Endothelial cell of hepatic sinusoid (primary cell): ENCODE measurements at regions not wholly inside any gene's neighbourhood (a gene's known extent, or its start where the extent isn't known, plus 50 kb on each side); places are given as distances from the start of the nearest gene placed in this dataset.

Source experiments
- in situ Hi-C: cut with HindIII; loops from 2 replicates; pipeline ENCODE4 v1.10.0; 2017; ENCODE audit warnings: low sequenced_read_pairs

DNA sequence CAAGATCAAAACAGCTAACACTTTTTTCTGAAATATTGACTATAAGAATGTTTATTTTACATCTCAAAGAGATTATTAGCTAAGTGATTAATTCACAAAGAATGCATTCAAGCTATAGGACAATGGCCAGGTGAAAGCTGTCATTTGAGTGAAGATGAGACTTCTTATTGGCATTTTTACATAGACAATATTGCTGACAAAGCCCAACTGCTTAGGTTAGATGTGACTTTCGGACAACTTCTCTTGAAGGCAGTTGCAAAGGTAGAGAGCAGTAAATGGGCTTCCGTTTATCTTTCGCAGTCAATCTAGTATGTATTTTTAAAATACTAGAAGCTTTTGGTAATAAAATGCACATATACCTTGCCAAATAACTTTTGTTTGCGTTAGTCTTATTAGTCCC lies 1041.3 kb downstream of the AMY1C start:
- in situ Hi-C loops, result no loop called here

- in situ Hi-C loops, result no loop called here
These were observed 1044.3 kb downstream of the AMY1C start for GRCh38 chr1:104794035-104794434.

GRCh38 chr1:104795931-104796330 lies 1046.2 kb downstream of the AMY1C start:
- in situ Hi-C loops, result no loop called here

- in situ Hi-C loops, result no loop called here
These were observed 1048.3 kb downstream of the AMY1C start for GRCh38 chr1:104797982-104798381.

GRCh38 chr1:104801344-104801743 lies 1051.6 kb downstream of the AMY1C start:
- in situ Hi-C loops, result no loop called here

DNA sequence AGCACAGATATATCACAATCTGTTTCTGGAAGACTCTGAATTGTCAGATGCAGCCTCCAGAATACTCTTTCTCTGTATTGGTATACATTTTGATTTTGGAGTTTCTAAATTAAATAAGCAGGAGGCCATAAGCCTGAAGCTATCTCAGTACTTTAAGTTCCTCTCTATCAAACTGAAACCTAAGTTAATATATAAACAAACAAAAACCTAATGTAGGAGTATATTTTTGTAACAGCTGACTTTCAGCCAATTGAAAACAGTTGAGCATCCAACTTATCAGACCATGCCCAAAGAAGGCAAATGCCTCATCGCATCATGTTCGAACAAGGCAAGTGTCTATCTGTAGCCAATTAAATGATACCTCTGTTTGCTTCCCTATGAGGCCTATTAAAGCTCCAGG lies 1054.4 kb downstream of the AMY1C start:
- in situ Hi-C loops, result no loop called here

- in situ Hi-C loops, result no loop called here
These were observed 1057.9 kb downstream of the AMY1C start for GRCh38 chr1:104807590-104807989.

- in situ Hi-C loops, result no loop called here
These were observed 1075.7 kb downstream of the AMY1C start for GRCh38 chr1:104825401-104825800.

DNA sequence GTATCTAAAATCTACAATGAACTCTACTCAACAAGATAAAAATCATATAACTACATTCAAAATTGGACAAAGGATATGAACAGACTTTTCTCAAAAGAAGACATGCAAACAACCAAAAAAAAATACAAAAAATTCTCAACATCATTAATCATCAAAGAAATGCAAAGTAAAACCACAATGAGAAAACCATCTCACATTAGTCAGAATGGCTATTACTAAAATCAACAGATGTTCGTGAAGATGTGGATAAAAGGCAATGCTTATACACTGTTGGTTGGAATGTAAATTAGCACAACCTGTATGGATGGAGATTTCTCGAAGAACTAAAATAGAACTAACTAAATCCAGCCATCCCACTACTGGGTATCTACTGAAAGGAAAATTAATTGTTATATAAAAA lies 1080.8 kb downstream of the AMY1C start:
- in situ Hi-C loops, result no loop called here

GRCh38 chr1:104852151-104852550 lies 1102.5 kb downstream of the AMY1C start:
- in situ Hi-C loops, result no loop called here

GRCh38 chr1:104853276-104853675 lies 1103.6 kb downstream of the AMY1C start:
- in situ Hi-C loops, result no loop called here

GRCh38 chr1:104854529-104854928 lies 1104.8 kb downstream of the AMY1C start:
- in situ Hi-C loops, result no loop called here

DNA sequence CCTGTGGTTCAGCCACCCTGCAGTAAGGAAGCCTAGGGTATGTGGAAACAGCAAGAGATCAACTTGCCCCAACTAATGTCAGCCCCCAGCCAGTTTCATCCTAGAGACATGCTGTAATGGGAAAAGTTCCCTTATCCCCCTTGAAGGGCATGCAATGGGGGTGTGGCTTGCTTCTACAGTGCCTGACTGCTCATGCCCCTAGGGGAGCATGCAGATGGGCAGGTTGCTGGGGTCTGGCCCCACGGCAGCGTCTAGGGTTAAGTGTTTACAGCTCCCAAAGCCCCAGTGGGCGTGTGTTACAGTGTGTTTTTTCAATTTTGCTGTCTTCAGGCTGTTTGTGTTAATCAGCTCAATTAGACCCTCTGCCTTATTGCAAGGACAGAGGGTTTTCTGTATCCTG lies 1105.9 kb downstream of the AMY1C start:
- in situ Hi-C loops, result no loop called here

GRCh38 chr1:104856091-104856490 lies 1106.4 kb downstream of the AMY1C start:
- in situ Hi-C loops, result no loop called here

- in situ Hi-C loops, result no loop called here
These were observed 1106.8 kb downstream of the AMY1C start for GRCh38 chr1:104856518-104856917.

DNA sequence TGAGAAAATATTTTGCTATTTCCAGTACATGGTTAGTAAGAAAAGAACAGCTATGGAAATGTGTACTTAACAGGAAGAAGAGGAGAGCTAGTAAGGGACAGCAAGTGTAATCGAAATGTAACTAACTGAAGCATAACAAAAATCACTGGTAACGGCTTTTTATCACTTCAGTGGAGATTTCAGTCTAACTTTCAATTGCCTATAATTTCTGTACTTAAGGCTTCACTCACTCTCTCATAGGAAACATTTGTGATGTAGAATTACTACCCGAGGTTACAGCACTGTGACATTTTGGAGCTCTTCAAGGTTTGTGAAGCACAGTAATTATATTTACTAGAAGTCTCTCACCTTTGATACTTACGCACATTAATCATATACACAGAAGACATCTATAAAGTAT lies 1119.1 kb downstream of the AMY1C start:
- in situ Hi-C loops, result no loop called here

- in situ Hi-C loops, result no loop called here
These were observed 1124.3 kb downstream of the AMY1C start for GRCh38 chr1:104874044-104874443.

- in situ Hi-C loops, result no loop called here
These were observed 1128.7 kb downstream of the AMY1C start for GRCh38 chr1:104878203-104878909.

DNA sequence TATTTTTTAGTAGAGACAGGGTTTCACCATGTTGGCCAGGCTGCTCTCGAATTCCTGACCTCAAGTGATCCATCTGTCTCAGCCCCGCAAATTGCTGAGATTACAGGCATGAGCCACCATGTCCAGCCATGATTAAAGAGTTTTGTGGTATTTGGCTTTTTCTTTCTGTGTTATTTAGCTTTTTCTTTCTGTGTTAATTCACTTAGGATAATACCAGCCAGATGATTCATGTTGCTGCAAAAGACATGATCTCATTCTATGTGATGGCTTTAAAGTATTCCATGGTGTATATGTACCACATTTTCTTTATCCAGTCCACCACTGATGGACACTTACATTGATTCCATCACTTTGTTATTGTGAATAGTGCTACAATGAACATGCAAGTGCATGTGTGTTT lies 1135.2 kb downstream of the AMY1C start:
- in situ Hi-C loops, result no loop called here

DNA sequence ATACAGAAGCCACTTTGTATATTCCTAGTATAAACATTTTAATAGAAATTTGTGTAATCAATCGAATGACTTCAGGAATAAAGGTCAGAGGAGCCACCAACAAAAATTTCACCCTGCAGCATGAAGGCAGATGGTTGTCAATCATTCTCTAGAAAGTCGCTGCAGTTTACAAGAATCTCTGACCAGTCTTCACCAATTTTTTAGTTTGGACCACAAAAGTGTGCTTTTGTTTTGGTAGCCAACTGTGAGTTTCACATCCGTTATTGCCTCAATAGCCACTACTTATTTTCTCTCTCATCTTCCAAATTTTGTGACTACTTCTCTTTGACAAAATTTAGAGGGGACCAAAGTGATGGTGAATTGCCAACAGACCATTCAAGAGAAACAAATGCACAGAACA lies 1155.6 kb downstream of the AMY1C start:
- in situ Hi-C loops, result no loop called here

- in situ Hi-C loops, result no loop called here
These were observed 1156.4 kb downstream of the AMY1C start for GRCh38 chr1:104906141-104906540.

DNA sequence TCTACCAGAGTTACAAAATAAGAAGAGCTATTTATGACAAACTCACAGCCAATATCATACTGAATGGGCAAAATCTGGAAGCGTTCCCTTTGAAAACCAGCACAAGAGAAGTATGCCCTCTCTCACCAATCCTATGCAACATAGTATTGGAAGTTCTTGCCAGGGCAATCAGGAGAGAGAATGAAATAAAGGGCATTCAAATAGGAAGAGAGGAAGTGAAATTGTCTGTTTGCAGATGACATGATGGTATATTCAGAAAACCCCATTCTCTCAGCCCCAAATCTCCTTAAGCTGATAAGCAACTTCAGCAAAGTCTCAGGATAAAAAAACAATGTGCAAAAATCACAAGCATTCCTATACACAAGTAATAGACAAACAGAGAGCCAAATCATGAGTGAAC lies 1169.5 kb downstream of the AMY1C start:
- in situ Hi-C loops, result no loop called here

- in situ Hi-C loops, result no loop called here
These were observed 1171.8 kb downstream of the AMY1C start for GRCh38 chr1:104921525-104921924.
